Neural progenitor cell (in vitro differentiated cells): ENCODE measurements at regions not wholly inside any gene's neighbourhood (a gene's known extent, or its start where the extent isn't known, plus 50 kb on each side); places are given as distances from the start of the nearest gene placed in this dataset.
"Not testable (repeated sequence)": the region's sequence is repeated elsewhere in the genome, so short reads cannot be mapped to it uniquely, and the experiment has no call there.

ENCODE experiments used
- DNase-seq: peaks from one replicate; pipeline ENCODE4 v3.0.0-alpha.2; 2016; ENCODE audit warnings: low spot score
- H2AFZ ChIP-seq: fragments of 200-600 bp; sonication (generic); replicated peaks from 2 replicates; pipeline ENCODE4 v1.6.1; 2016; ENCODE audit warnings: antibody characterized with exemption
- H3F3A ChIP-seq: fragments of 200-600 bp; sonication (generic); 2 replicates; pipeline ENCODE4 v1.6.1; 2016; ENCODE audit warnings: antibody characterized with exemption, low read depth
- H3K27ac ChIP-seq: fragments of 200-600 bp; sonication (generic); 2 replicates; pipeline ENCODE4 v1.5.1; 2016; ENCODE audit warnings: mild to moderate bottlenecking
- H3K27me3 ChIP-seq: fragments of 200-600 bp; sonication (generic); 2 replicates; pipeline ENCODE4 v1.6.1; 2016; ENCODE audit warnings: mild to moderate bottlenecking, moderate library complexity
- H3K36me3 ChIP-seq: fragments of 200-600 bp; sonication (generic); 2 replicates; pipeline ENCODE4 v1.5.1; 2016
- H3K4me1 ChIP-seq: fragments of 200-600 bp; sonication (generic); 2 replicates; pipeline ENCODE4 v1.6.1; 2016; ENCODE audit warnings: mixed run types
- H3K4me2 ChIP-seq: fragments of 200-600 bp; sonication (generic); 2 replicates; pipeline ENCODE4 v1.6.1; 2016
- H3K4me3 ChIP-seq: fragments of 200-600 bp; sonication (generic); 2 replicates; pipeline ENCODE4 v1.5.1; 2016
- H3K79me2 ChIP-seq: fragments of 200-600 bp; sonication (generic); 2 replicates; pipeline ENCODE4 v1.6.1; 2016; ENCODE audit warnings: low read depth
- H3K9ac ChIP-seq: fragments of 200-600 bp; sonication (generic); 2 replicates; pipeline ENCODE4 v1.6.1; 2016
- H3K9me3 ChIP-seq: fragments of 200-600 bp; sonication (generic); 2 replicates; pipeline ENCODE4 v1.5.1; 2016; ENCODE audit warnings: low read depth
- H4K20me1 ChIP-seq: fragments of 200-600 bp; sonication (generic); 2 replicates; pipeline ENCODE4 v1.6.1; 2016; ENCODE audit warnings: low read depth
- H3K27ac Mint-ChIP-seq: 3 replicates; pipeline ENCODE4 v1.8.0; 2021; ENCODE audit warnings: mixed read lengths
- H3K27me3 Mint-ChIP-seq: 2 replicates; pipeline ENCODE4 v1.8.0; 2022; ENCODE audit warnings: low read depth, mild to moderate bottlenecking, inconsistent platforms, moderate library complexity, mixed read lengths; ENCODE audit not compliant: insufficient read depth
- H3K36me3 Mint-ChIP-seq: 3 replicates; pipeline ENCODE4 v1.8.0; 2021; ENCODE audit warnings: mixed read lengths
- H3K4me1 Mint-ChIP-seq: 3 replicates; pipeline ENCODE4 v1.8.0; 2021; ENCODE audit warnings: mixed read lengths
- H3K4me3 Mint-ChIP-seq: 3 replicates; pipeline ENCODE4 v1.8.0; 2021; ENCODE audit warnings: mild to moderate bottlenecking, moderate library complexity, mixed read lengths
- H3K9me3 Mint-ChIP-seq: 3 replicates; pipeline ENCODE4 v1.8.0; 2020; ENCODE audit warnings: mixed read lengths
- CTCF ChIP-seq: fragments of 200-600 bp; sonication (generic); IDR thresholded peaks from 2 replicates; pipeline ENCODE4 v1.5.1; 2017; ENCODE audit warnings: antibody characterized with exemption, mild to moderate bottlenecking
- EZH2 ChIP-seq: fragments of 200-600 bp; sonication (generic); IDR thresholded peaks from 2 replicates; pipeline ENCODE4 v1.6.1; 2017; ENCODE audit warnings: antibody characterized with exemption, mild to moderate bottlenecking, moderate library complexity
- EZH2phosphoT487 ChIP-seq: fragments of 200-600 bp; sonication (generic); IDR thresholded peaks from 2 replicates; pipeline ENCODE4 v1.6.1; 2017; ENCODE audit warnings: antibody characterized with exemption

- Mint-ChIP-seq H3K4me1 (peaks cover 7% of the 10 kb centered on the region), H3K27ac (no peak overlapping the region), H3K4me3 (no peak overlapping the region), H3K9me3 (no peaks in the 10 kb centered on the region), H3K27me3 (peaks cover 2% of the 10 kb centered on the region), H3K36me3 (no peaks in the 10 kb centered on the region)
- Histone ChIP-seq H2AFZ (no peak overlapping the region), H4K20me1 (no peaks in the 10 kb centered on the region), H3K27me3 (no peaks in the 10 kb centered on the region), H3K36me3 (no peaks in the 10 kb centered on the region), H3K27ac (no peak overlapping the region), H3F3A (no peaks in the 10 kb centered on the region), H3K4me1 (no peaks in the 10 kb centered on the region), H3K79me2 (no peaks in the 10 kb centered on the region), H3K4me2 (no peak overlapping the region), H3K4me3 (no peak overlapping the region), H3K9me3 (no peaks in the 10 kb centered on the region), H3K9ac (no peak overlapping the region)
- TF ChIP-seq EZH2 (no peak), EZH2phosphoT487 (no peak), CTCF (no peak)
- no peak for DNase-seq
Measured at GRCh38 chr3:3646934-3647333, 152.3 kb upstream of the LRRN1 start.

GRCh38 chr3:3646103-3646844 is 153.0 kb upstream of the LRRN1 start:
- not testable (repeated sequence) for H3K27me3 Mint-ChIP-seq, H3K4me1 ChIP-seq, H3K4me3 Mint-ChIP-seq

GRCh38 chr3:3641877-3642455 is 157.3 kb upstream of the LRRN1 start:
- Histone ChIP-seq H3K9me3 (no peaks in the 10 kb centered on the region), H3F3A (no peaks in the 10 kb centered on the region), H3K79me2 (no peaks in the 10 kb centered on the region), H3K27ac (no peak overlapping the region), H3K27me3 (no peaks in the 10 kb centered on the region), H3K4me1 (no peaks in the 10 kb centered on the region), H3K4me3 (no peak overlapping the region), H2AFZ (no peak overlapping the region), H4K20me1 (no peaks in the 10 kb centered on the region), H3K4me2 (no peak overlapping the region), H3K36me3 (no peaks in the 10 kb centered on the region), H3K9ac (no peak overlapping the region)
- no peaks in the 10 kb centered on the region for H3K9me3 Mint-ChIP-seq
- H3K27me3 Mint-ChIP-seq, result no peaks in the 10 kb centered on the region
- no peak for TF ChIP-seq CTCF
- no peak for TF ChIP-seq EZH2
- TF ChIP-seq EZH2phosphoT487, result no peak
- DNase-seq, result no peak
- H3K36me3 Mint-ChIP-seq, result no peaks in the 10 kb centered on the region
- H3K4me3 Mint-ChIP-seq, result no peak overlapping the region
- no peaks in the 10 kb centered on the region for H3K4me1 Mint-ChIP-seq
- no peak overlapping the region for H3K27ac Mint-ChIP-seq

More at GRCh38 chr3:3646103-3646844, 153.0 kb upstream of the LRRN1 start:
- H3K4me3 ChIP-seq, H3K36me3 ChIP-seq, H3K9me3 ChIP-seq, H3K4me1 Mint-ChIP-seq, H3F3A ChIP-seq, H3K9ac ChIP-seq, H3K79me2 ChIP-seq, H2AFZ ChIP-seq, H3K27me3 ChIP-seq, H3K36me3 Mint-ChIP-seq, H4K20me1 ChIP-seq, H3K4me2 ChIP-seq, H3K27ac ChIP-seq, H3K27ac Mint-ChIP-seq, H3K9me3 Mint-ChIP-seq, DNase-seq: not testable (repeated sequence)

GRCh38 chr3:3639078-3639477 is 160.2 kb upstream of the LRRN1 start:
- H3K4me1 Mint-ChIP-seq, result no peaks in the 10 kb centered on the region
- Histone ChIP-seq H3F3A (no peaks in the 10 kb centered on the region), H3K4me2 (no peak overlapping the region), H3K9ac (no peak overlapping the region), H3K4me1 (no peaks in the 10 kb centered on the region), H3K4me3 (no peak overlapping the region), H3K79me2 (no peaks in the 10 kb centered on the region), H3K36me3 (no peaks in the 10 kb centered on the region), H4K20me1 (no peaks in the 10 kb centered on the region), H3K27ac (no peak overlapping the region), H3K27me3 (no peaks in the 10 kb centered on the region), H3K9me3 (no peaks in the 10 kb centered on the region), H2AFZ (no peak overlapping the region)
- TF ChIP-seq EZH2phosphoT487 (no peak), EZH2 (no peak), CTCF (no peak)
- no peaks in the 10 kb centered on the region for H3K9me3 Mint-ChIP-seq
- no peak overlapping the region for H3K4me3 Mint-ChIP-seq
- DNase-seq, result no peak
- no peak overlapping the region for H3K27ac Mint-ChIP-seq
- no peaks in the 10 kb centered on the region for H3K27me3 Mint-ChIP-seq
- no peaks in the 10 kb centered on the region for H3K36me3 Mint-ChIP-seq
